Stimulated activated naive B cell treated with anti-CD40 and anti-IgM and Interleukin-4, amounts not matched to agents 10 μg/mL and 1 μg/mL and 100 μg/mL, for 72 hours (primary cell): ENCODE measurements at regions not wholly inside any gene's neighbourhood (a gene's known extent, or its start where the extent isn't known, plus 50 kb on each side); places are given as distances from the start of the nearest gene placed in this dataset.

Experiments used
- ATAC-seq, 2 donors: fragments of 150-1000 bp; cut with Tn5 transposase; replicated peaks; 2 replicates each; pipeline ENCODE4 v1.10.0; 2021; ENCODE audit warnings: moderate library complexity in 1 of 2
- DNase-seq: peaks from one replicate; pipeline ENCODE4 v3.0.0; 2021
- H3K27ac Mint-ChIP-seq: one replicate; pipeline ENCODE4 v1.8.0; 2022; ENCODE audit warnings: mild to moderate bottlenecking, mixed read lengths
- H3K27me3 Mint-ChIP-seq, 2 donors: one replicate each; pipeline ENCODE4 v1.8.0; 2022; ENCODE audit warnings: mixed read lengths in 2 of 2
- H3K36me3 Mint-ChIP-seq, 2 donors: one replicate each; pipeline ENCODE4 v1.8.0; 2022; ENCODE audit warnings: mixed read lengths in 2 of 2, mild to moderate bottlenecking in 1 of 2
- H3K4me1 Mint-ChIP-seq, 2 donors: one replicate each; pipeline ENCODE4 v1.8.0; 2022; ENCODE audit warnings: mixed read lengths in 2 of 2, mild to moderate bottlenecking in 1 of 2
- H3K4me3 Mint-ChIP-seq, 2 donors: one replicate each; pipeline ENCODE4 v1.8.0; 2022; ENCODE audit warnings: mild to moderate bottlenecking in 2 of 2, mixed read lengths in 2 of 2, moderate library complexity in 1 of 2
- H3K9me3 Mint-ChIP-seq, 2 donors: one replicate each; pipeline ENCODE4 v1.8.0; 2022; ENCODE audit warnings: mixed read lengths in 2 of 2, mild to moderate bottlenecking in 1 of 2

DNA sequence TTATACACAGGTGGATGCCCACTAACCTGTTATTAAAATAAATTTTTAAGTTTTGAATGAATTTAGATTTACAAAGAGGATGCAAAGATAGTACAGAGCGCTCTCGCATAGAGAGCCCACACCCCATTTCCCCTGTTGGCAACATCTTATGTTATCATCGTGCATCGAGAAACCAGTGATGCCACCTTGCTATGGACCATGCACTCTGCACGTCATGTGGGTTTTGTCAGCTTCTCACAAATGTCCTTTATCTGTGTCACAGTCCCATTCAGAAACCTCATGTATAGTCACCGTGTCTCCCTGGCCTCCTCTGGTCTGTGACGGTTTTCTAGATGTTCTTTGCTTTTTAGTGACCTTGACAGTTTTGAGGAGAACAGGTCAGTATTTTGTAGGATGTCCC, 60.0 kb downstream of the ING1 start:
- no peaks in the 10 kb centered on the region for H3K36me3 Mint-ChIP-seq
- no peak for ATAC-seq
- no peak for DNase-seq
- H3K4me3 Mint-ChIP-seq: no peak overlapping the region
- H3K27me3 Mint-ChIP-seq: peaks cover 0 to 13% of the 10 kb centered on the region in 2 donors
- peak overlapping the region; percentile 16 for H3K27ac Mint-ChIP-seq
- no peaks in the 10 kb centered on the region for H3K9me3 Mint-ChIP-seq
- H3K4me1 Mint-ChIP-seq: peaks cover 2 to 11% of the 10 kb centered on the region in 2 donors

- no peaks in the 10 kb centered on the region for H3K36me3 Mint-ChIP-seq
- H3K4me1 Mint-ChIP-seq: peaks cover 2 to 11% of the 10 kb centered on the region in 2 donors
- no peaks in the 10 kb centered on the region for H3K9me3 Mint-ChIP-seq
- no peak overlapping the region for H3K27ac Mint-ChIP-seq
- no peak overlapping the region for H3K4me3 Mint-ChIP-seq
- ATAC-seq: no peak
- peaks cover 0 to 13% of the 10 kb centered on the region in 2 donors for H3K27me3 Mint-ChIP-seq
- no peak for DNase-seq
Measured at GRCh38 chr13:110774051-110774450, 60.6 kb downstream of the ING1 start.

- H3K27me3 Mint-ChIP-seq: peaks cover 0 to 13% of the 10 kb centered on the region in 2 donors
- ATAC-seq (no peak), DNase-seq (no peak)
- no peak overlapping the region for H3K27ac Mint-ChIP-seq
- no peaks in the 10 kb centered on the region for H3K9me3 Mint-ChIP-seq
- H3K4me3 Mint-ChIP-seq: no peak overlapping the region
- H3K36me3 Mint-ChIP-seq: no peaks in the 10 kb centered on the region
- H3K4me1 Mint-ChIP-seq: peaks cover 2 to 11% of the 10 kb centered on the region in 2 donors
Measured at GRCh38 chr13:110774490-110774889, 61.0 kb downstream of the ING1 start.

GRCh38 chr13:110775576-110775975, 62.1 kb downstream of the ING1 start:
- no peak for DNase-seq
- H3K4me1 Mint-ChIP-seq: peaks cover 2 to 8% of the 10 kb centered on the region in 2 donors
- peaks cover 0 to 3% of the 10 kb centered on the region in 2 donors for H3K36me3 Mint-ChIP-seq
- ATAC-seq: no peak
- no peak overlapping the region for H3K27ac Mint-ChIP-seq
- peaks cover 0 to 2% of the 10 kb centered on the region in 2 donors for H3K9me3 Mint-ChIP-seq
- peaks cover 0 to 5% of the 10 kb centered on the region in 2 donors for H3K27me3 Mint-ChIP-seq
- H3K4me3 Mint-ChIP-seq: no peak overlapping the region

DNA sequence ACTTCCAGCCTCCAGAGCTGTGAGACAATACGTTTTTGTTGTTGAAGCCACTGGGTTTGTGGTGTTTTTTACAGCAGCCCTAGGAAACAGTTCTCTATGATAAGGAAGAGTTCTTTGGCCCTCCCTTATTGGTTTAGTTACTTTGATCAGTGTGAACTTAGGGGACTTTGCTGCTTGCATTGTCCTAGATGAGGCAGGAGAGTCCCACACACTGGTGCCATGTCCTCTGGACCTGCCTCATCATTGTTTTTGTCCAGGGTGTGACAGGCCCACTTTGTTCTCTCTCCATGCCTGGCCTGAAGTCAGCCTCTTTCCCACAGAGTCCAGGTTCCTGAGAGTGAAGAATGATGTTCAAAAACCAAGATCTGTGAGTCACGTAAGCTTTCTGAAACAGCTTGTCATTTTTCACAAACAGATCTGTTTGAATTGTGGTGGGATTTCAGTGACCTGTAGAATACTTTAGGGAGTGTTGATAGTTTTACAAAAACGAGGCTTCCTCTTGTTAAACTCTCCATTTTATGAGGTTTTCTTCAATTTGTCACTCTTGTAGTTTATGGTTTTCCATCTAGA, 63.8 kb downstream of the ING1 start:
- DNase-seq: no peak
- Mint-ChIP-seq H3K4me1 (no peaks in the 10 kb centered on the region), H3K27me3 (peaks cover 0 to 4% of the 10 kb centered on the region in 2 donors), H3K4me3 (no peak overlapping the region), H3K9me3 (peaks cover 5 to 8% of the 10 kb centered on the region in 2 donors), H3K27ac (no peak overlapping the region), H3K36me3 (peaks cover 5 to 14% of the 10 kb centered on the region in 2 donors)
- no peak for ATAC-seq

GRCh38 chr13:110779022-110779421, 65.5 kb downstream of the ING1 start:
- Mint-ChIP-seq H3K4me1 (peaks cover 0 to 3% of the 10 kb centered on the region in 2 donors), H3K9me3 (peaks cover 15 to 20% of the 10 kb centered on the region in 2 donors), H3K27me3 (peaks cover 10 to 13% of the 10 kb centered on the region in 2 donors), H3K4me3 (no peak overlapping the region), H3K36me3 (peaks cover 5 to 26% of the 10 kb centered on the region in 2 donors), H3K27ac (no peak overlapping the region)
- DNase-seq (no peak), ATAC-seq (no peak)

DNA sequence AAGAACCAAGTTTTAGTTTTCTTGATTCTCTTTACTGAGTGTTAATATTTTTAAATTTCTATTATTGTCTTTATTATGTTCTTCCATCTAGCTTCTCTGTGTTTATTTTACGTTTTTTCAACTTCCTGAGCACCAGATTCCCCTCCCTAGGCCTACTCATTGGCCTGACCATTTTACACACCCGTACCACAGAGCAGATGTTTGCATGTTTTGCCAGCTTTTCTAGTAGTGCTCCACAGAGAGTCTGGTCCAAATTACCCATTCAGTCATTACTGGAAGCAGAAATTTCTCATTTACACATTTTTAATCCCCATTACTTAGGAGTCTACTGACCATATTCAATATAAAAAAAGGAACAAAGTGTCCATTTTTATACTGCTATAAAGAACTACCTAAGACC, 66.9 kb downstream of the ING1 start:
- no peak overlapping the region for H3K4me3 Mint-ChIP-seq
- H3K4me1 Mint-ChIP-seq: peaks cover 0 to 3% of the 10 kb centered on the region in 2 donors
- DNase-seq (no peak), ATAC-seq (no peak)
- peaks cover 5 to 26% of the 10 kb centered on the region in 2 donors for H3K36me3 Mint-ChIP-seq
- no peak overlapping the region for H3K27ac Mint-ChIP-seq
- H3K27me3 Mint-ChIP-seq: peaks cover 12 to 16% of the 10 kb centered on the region in 2 donors
- H3K9me3 Mint-ChIP-seq: peaks cover 16 to 20% of the 10 kb centered on the region in 2 donors

DNA sequence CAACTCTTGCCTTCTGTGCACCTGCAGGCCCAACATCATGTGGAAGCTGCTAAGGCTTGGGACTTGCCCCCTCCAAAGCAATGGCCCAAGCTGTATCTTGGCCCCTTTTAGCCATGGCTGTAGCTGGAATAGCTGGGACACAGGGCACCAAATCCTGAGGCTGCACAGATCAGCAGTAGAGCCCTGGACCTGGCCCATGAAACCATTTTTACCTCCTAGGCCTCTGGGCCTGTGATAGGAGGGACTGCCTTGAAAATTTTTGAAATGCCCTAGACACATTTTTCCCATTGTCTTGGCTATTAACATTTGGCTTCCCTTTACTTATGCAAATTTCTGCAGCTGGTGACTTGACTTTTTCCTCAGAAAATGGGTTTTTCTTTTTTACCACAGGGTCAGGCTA, 68.7 kb downstream of the ING1 start:
- Mint-ChIP-seq H3K4me1 (peaks cover 0 to 3% of the 10 kb centered on the region in 2 donors), H3K9me3 (peaks cover 18 to 20% of the 10 kb centered on the region in 2 donors), H3K4me3 (no peak overlapping the region), H3K27ac (no peak overlapping the region), H3K36me3 (peaks cover 5 to 26% of the 10 kb centered on the region in 2 donors), H3K27me3 (peaks cover 16 to 33% of the 10 kb centered on the region in 2 donors)
- DNase-seq (no peak), ATAC-seq (no peak)

GRCh38 chr13:110784704-110785103, 71.2 kb downstream of the ING1 start:
- no peak for DNase-seq
- ATAC-seq: no peak
- Mint-ChIP-seq H3K4me3 (no peak overlapping the region), H3K9me3 (peaks cover 18 to 20% of the 10 kb centered on the region in 2 donors), H3K36me3 (peaks cover 5 to 26% of the 10 kb centered on the region in 2 donors), H3K4me1 (peaks cover 0 to 3% of the 10 kb centered on the region in 2 donors), H3K27ac (no peak overlapping the region), H3K27me3 (peaks cover 20 to 45% of the 10 kb centered on the region in 2 donors)

DNA sequence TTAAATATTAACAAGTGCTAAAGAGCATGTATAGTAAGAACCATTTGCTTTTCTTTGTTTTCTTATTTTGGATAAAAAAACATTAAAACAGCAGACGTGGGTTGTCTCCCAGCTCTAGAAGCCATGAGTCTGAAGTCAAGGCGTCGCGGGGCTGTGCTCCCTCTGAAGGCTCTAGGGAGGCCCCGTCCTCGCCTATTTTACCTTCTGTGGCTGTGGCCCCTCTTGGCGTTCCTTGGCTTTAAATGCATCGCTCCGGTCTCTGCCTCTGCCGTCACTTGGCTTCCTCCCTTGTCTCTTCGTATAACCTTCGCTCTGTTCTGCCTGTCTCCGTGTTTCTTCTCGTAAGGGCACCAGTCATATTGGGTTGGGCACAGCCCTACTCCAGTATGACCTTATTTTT, 75.3 kb downstream of the ING1 start:
- no peak for ATAC-seq
- no peaks in the 10 kb centered on the region for H3K4me1 Mint-ChIP-seq
- peaks cover 26% of the 10 kb centered on the region in 2 donors for H3K9me3 Mint-ChIP-seq
- no peak for DNase-seq
- peaks cover 11 to 38% of the 10 kb centered on the region in 2 donors for H3K27me3 Mint-ChIP-seq
- no peak overlapping the region for H3K4me3 Mint-ChIP-seq
- H3K36me3 Mint-ChIP-seq: peaks cover 9 to 15% of the 10 kb centered on the region in 2 donors
- peak overlapping the region; percentile 82 for H3K27ac Mint-ChIP-seq

GRCh38 chr13:110789871-110790270, 76.4 kb downstream of the ING1 start:
- H3K36me3 Mint-ChIP-seq: peaks cover 13 to 17% of the 10 kb centered on the region in 2 donors
- H3K27ac Mint-ChIP-seq: no peak overlapping the region

DNA sequence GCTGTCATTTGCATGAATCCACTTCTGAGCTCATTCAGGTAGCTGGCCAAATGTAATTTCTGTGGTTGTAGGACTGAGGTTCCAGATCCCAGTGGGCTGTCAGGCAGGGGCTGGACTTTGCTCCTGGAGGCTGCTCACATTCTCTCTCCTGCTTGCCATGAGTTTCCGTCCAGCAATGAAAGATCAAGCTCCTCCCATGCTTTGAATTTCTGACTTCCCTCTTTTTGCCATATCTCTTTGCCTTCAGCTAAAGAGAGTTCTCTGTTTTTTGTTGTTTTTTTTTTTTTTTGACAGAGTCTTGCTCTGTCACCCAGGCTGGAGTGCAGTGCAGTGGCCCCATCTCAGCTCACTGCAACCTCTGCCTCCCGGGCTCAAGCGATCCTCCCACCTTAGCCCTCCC, 76.9 kb downstream of the ING1 start:
- no peak overlapping the region for H3K27ac Mint-ChIP-seq
- H3K9me3 Mint-ChIP-seq: peaks cover 31% of the 10 kb centered on the region in 2 donors
- DNase-seq (no peak), ATAC-seq (no peak)
- peaks cover 13 to 20% of the 10 kb centered on the region in 2 donors for H3K36me3 Mint-ChIP-seq
- H3K27me3 Mint-ChIP-seq: peaks cover 9 to 39% of the 10 kb centered on the region in 2 donors
- H3K4me1 Mint-ChIP-seq: no peaks in the 10 kb centered on the region
- no peak overlapping the region for H3K4me3 Mint-ChIP-seq

More at GRCh38 chr13:110789871-110790270, 76.4 kb downstream of the ING1 start:
- Mint-ChIP-seq H3K4me1 (no peaks in the 10 kb centered on the region), H3K4me3 (no peak overlapping the region), H3K27me3 (peaks cover 11 to 42% of the 10 kb centered on the region in 2 donors), H3K9me3 (peaks cover 30 to 31% of the 10 kb centered on the region in 2 donors)
- DNase-seq (no peak), ATAC-seq (no peak)

GRCh38 chr13:110794209-110794608, 80.7 kb downstream of the ING1 start:
- H3K4me3 Mint-ChIP-seq: no peak overlapping the region
- H3K36me3 Mint-ChIP-seq: peaks cover 13 to 20% of the 10 kb centered on the region in 2 donors
- ATAC-seq (no peak), DNase-seq (no peak)
- H3K9me3 Mint-ChIP-seq: peaks cover 28 to 31% of the 10 kb centered on the region in 2 donors
- H3K27me3 Mint-ChIP-seq: peaks cover 28 to 39% of the 10 kb centered on the region in 2 donors
- H3K27ac Mint-ChIP-seq: no peak overlapping the region
- H3K4me1 Mint-ChIP-seq: peaks cover 0 to 1% of the 10 kb centered on the region in 2 donors

- no peak overlapping the region for H3K27ac Mint-ChIP-seq
- peaks cover 3 to 10% of the 10 kb centered on the region in 2 donors for H3K4me1 Mint-ChIP-seq
- no peak overlapping the region for H3K4me3 Mint-ChIP-seq
- H3K36me3 Mint-ChIP-seq: peaks cover 8 to 10% of the 10 kb centered on the region in 2 donors
- H3K27me3 Mint-ChIP-seq: peaks cover 48 to 65% of the 10 kb centered on the region in 2 donors
- H3K9me3 Mint-ChIP-seq: peaks cover 9 to 12% of the 10 kb centered on the region in 2 donors
- DNase-seq (no peak), ATAC-seq (no peak)
Measured at GRCh38 chr13:110797230-110797877, 83.9 kb downstream of the ING1 start.
